NCI-H146 treated with DMSO at 0.1 percent for 48 hours (cell line): ENCODE measurements at regions not wholly inside any gene's neighbourhood (a gene's known extent, or its start where the extent isn't known, plus 50 kb on each side); places are given as distances from the start of the nearest gene placed in this dataset.

Source experiments
- DNase-seq: peaks from one replicate; lab custom pipeline; 2025; ENCODE audit not compliant: unreplicated experiment; lab: John Stamatoyannopoulos, UW

DNA sequence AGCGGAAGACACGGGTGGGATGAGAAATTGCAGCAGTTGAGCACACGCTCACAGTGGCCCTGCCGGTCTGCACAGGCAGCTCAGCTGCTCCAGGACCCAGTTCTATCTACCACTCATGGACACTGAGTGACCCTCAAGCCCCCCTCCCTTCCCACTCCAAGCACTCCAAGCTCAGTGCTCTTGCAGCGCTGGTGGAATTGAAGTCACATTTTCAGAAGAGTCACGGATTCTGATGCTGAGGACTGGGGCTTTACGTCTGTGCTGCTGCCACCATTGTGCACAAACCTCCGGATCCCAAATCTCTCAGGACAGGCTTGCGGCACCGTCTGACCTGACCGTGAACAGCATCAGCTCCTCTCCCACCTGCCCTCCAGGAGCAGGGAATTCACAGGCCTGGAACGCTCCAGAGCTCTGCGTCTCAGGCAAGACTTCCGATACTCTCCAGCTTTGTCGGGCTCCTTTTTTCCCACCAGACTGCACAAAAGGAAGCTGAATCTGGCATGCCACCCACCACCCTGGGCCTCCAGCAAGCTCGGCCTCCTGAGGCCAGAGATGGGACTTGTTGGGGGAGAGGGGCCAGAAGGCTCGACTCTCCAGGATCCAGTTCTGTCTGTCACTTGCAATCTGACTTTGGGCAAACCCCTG, 213.1 kb upstream of the RTL1 start:
- DNase-seq: no peak

DNA sequence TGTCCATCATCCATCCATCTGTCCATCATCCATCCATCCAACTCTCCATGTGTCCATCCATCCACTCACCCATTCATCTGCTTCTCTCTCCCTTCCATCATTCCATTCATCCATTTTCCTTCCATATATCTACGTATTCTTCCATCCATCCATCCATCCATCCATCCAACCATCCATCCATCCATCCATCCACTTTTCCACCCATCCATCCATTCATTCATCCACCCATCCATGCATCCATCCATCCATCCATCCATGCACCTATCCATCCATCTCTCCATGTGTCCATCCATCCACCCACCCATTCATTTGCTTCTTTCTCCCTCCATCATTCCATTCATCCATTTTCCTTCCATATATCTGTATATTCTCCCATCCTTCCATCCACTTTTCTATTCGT, 214.0 kb upstream of the RTL1 start:
- no peak for DNase-seq

DNA sequence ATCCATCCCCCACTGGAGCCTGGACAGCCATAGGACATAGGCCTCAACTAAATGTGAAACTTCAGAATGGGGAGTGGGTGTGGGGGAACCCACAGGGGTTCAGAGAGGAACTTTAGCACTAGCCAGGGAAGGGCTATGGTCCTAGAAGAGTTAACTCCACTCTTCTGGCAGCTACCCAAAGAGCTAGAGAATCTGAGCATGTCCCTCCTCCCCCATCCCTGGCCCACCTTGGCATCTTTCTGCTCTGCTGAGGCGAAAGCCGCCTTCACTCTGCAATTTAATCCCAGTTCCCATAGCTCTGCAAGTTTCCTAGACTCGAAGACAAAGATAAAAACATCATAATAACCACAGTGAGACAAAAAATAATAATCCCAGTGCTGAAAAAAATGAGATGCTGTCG, 214.7 kb upstream of the RTL1 start:
- no peak for DNase-seq

DNA sequence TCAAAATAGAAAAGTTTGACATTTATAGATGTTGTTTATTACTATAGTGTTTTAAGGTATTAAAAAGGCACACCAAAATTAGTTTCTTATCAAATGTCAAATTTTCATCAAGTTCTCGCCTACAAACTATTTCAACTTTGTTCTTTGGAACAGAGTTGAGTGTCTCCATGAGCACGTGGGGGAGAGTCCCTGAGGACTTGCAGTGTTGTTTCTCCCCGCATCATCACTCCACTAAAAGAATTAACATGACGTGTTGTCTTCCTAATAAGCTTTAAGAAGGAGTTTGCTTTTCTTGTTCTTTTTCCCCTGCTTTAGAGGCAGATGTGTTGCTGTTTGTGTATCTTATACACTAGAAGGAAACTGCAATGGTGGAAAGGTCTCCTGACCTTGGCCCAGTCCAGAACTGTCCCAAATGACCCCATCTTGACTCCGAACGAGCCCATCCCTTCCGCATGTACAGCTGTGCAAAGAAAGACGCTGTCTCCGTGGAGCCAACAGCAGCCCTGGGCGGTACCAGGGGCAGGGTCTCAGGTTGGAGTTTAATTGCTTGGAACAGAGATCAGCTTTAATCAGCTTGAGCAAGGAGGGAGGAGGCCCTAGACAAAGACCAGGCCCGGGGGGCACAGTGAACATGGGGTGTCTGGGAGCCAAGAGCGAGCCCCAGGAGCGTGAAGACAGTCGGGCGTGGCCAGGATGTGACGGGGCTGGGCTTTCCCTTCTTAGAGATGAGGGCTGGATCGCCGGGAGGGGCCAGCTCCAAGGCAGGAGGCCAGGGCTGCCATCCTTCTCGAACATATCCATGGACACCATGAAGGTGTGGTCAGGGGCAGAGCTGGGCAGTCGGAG, 215.4 kb upstream of the RTL1 start:
- DNase-seq: peak; percentile 49

DNA sequence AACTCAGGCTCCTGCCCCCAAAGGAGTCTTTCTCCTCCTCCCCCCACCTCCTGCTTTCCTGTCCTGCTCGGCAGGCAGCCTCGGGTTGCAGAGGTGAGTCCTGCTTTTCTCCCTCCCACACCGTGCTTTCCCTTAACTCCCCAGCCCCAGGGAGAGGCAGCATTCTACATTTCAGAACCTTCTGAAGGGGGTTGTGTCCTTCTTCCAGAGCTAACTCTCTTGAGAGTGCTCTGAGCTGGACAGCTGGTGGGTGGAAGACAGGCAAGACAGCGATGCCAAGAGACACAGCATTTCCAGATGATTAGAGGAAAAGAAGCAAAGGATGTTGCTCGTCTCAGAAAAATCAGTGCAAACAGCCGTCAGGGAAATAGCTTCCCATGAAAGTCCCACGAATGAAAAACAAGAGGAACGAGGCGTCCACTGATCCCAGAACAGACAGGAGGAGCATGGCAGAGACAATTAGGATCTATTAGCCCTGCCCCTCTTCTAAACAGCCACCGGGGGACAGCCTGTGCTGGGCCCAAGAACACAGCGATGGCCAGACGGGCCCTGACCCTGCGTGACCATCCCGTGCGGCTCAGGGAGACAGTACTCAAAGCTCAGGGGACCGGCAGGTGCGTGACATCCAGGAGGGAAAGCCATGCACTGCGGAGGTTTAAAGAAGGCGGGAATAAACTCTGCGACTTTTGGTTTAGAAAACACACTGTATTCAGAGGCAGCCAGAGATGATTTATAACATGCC, 216.5 kb upstream of the RTL1 start:
- DNase-seq: no peak

DNA sequence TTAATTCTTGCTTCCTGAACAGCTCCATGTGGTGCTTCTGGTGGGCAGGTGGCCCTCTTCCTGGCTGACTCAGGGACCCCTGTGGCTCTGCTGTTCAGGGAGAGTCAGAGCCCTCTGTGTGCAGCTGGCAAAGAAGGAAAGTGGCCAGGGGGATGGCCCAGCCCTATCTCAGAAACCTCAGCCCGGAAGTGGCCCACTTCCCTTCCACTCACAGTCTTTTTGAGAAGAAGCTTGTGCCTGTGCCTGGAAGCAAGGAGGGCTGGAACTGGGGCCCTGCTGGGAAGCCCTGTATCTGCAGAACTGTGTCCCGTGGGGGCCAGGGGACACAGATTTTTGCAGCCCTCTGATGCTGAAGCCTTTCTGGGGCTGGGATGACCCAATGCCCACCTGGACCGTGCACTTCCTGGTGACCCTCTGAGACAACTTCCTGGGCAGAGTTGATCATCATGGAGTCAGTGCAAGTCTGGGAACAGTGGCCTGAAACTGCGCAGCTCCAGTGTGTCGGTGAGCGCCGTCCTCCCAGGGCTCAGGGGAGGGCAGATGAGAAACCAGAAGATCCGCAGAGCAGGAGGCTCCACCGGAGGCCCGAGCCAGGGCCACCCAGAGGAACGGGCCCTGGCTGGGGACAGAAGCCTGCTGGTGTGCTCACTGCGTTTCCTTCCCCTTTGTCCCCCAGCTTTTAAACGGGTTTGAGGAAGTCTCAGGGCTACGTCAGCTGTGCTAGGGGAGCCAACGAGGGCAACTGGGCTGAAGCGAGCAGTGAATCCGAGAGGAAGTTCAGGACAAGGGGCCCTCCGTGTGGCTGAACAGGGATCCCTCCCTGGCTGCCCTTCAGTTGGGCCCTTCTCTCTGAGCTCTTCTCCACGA, 217.4 kb upstream of the RTL1 start:
- DNase-seq: peak; percentile 51

DNA sequence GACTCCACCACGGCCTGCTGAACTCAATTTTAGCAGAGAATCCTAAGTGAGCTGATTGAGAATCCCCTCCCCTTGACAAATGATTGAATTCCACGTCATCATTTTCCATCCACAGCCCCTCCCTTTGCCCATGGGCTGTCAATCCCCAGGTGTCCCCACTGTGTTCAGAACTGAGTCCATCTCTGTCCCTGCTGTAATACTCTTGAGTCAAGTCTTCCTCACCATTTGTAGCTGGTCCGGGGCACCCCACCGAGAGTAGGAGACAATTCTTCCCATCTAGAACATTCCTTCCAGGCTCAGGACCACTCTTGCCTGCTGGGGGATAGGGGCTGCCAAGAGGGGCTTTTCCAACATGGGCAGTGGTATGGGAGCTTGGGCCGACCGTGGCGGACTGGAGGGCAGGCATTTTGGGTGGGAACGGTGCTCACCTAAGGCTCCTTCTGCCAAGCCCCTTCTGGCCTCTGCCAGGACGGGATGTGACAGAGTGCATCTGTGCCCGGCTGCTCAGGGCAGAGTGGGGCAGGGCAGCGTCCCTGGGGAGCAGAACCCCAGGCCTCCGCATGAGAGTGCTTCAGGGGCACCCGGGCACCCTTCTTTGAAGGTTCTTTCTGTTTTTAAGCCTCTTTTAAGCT, 218.1 kb upstream of the RTL1 start:
- no peak for DNase-seq

DNA sequence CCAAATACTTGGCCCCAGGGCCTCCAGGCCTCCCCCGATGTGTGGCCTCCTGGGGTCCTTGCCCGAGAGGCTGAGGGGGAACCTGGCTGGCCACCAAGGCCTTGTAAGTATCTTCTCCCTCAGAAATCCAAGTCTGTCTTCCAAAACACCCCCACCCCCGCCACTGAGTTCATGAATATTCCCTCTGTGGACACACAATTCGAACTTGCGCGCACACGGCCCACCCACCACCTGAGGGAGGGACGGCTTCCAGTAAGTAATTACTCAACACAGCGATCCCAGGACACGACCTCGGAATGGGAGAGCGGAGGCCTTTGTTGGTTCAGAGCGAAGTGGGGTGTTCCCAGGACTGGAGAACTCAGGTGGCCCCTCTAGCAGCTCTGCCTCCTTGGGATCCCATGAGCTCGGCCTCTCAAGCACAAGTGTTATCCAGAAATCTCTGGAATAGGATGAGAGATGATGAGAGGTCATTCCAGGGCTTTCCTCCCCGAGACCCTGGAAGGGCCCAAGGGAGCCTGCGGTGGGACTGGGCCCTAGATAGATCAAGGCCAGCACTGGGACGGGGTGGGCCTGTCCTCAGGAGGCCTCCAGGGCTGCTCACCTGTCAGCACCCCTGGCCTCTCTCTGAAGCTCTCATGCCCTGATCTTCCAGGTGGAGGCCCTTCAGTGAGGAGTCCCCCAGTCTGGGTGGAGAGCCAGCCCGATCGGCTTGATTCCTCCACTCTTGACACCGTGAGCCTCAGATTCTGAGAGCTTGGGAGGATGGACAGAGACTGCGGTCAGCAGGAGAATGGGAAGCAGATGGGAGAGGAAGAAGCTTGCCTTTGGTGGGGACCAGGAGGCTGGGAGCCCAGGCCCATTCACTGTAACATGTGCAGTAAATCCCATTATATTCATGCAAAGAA, 219.0 kb upstream of the RTL1 start:
- DNase-seq: no peak

DNA sequence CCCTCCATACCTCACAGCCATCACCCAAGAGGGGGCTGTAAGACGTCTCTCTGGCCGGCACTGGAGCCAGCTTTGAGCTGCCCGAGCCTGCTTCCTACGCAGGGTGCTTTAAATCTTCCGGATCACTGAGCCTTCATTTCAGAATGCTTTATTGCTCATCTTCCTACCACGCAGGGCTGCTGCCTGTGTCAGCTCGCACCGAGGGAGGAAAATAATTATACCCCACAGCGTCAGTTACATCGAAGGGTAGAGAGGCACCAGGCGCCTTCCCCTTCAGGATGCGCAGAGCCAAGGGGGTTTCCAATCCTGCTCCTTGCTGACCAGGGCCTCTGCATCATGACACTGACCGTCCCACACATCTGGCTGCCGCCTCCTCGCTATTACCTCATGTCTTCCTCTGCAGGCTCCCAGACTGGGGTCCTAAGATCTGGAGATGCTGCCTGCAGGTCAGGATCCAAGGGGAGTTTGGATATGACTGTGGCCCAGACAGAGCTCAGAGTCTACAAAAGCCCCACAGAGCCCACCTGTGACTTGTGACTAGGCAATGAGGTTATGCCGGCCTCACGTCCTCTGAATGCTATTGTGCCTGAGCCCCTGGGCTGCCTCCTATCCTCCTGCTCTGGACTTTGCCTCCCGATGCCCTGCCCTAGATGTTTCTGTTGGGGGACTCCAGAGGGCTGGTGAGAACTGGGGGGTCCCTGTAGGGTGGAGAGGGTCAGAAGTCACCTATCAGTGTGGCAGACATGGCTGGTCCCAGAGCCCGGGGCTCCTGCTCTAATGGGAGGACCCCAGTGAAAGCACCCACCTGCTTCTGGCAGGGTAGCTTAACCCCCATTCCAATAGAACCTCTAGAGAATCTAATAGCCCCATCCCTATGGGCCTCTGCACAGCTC, 220.3 kb upstream of the RTL1 start:
- no peak for DNase-seq

DNA sequence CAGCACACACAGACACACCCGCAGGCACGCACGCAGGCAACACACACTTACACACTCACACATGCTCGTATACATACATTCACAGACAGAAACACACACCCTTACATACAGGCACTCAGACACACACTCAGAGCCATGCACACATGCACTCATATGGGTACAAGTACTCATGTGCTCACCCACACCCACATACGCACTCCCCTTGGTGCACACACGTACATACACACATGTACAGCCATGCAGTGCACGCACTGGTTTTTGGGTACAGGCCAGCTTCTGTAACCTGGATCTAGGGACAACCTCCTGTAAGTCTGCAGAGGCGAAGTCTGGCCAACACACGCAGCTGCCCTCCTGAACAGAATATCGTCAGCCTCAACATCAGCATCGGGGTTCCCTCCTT, 221.3 kb upstream of the RTL1 start:
- DNase-seq: no peak

DNA sequence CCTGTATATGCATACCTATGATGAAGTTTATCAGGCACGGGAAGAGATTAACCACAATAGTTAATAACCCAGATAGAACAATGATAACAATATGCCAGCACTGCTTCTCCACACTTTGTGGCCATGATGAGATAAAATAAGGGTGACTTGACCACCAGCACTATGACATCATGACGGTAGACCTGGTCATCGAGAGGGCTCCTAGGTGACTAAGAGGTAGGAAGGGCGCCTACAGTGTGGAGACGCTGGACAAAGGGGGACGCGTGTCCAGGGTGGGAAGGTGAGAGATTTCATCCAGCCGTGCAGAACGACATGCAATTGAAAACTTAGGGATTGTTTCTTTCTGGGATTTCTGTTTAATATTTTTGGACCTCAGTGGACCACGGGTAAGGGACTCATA, 221.8 kb upstream of the RTL1 start:
- DNase-seq: no peak

DNA sequence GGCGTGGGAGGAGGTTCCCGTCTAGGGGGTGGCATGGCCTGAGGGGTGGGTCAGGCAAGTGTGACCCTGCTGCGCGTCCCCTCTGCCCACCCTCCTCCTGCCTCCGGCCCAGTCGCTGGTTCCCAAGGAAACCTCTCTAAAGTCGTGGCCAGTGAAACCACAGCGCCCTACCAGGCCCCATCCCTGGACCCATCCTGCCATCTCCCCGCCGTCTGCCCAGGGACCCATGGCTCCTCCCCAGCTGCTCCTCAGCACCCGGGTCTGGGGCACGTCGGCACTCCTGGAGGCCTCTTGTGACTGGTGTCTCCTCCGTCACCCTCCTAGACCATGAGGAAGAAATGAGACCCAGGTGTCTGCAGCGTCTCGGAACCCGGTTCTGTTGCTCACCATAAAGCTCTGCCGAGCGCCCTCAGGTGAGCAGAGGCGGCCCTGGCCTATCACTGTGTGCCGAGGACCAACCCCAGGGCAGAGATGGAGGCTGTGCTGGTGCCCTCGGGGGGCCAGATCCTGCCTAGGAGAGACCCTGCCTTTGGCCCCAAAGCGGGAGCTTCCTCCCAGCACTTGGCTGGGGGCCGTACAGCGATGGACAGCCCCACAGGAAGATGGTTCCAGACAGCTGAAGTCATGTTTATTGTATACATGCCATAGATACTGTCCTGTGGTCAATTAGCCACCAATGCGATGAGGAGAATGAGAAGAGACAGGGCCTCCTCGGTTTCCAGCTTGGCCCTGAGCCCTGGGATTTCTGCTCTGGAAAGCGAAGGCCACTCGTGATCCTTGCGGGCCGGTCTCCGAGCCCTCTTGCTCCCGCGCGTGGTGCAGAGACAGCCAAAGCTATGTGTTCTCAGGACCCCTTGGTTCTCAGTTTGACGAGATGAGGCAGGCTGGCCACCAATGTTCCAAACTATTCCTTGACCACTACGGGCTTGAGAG, 222.5 kb upstream of the RTL1 start:
- no peak for DNase-seq

DNA sequence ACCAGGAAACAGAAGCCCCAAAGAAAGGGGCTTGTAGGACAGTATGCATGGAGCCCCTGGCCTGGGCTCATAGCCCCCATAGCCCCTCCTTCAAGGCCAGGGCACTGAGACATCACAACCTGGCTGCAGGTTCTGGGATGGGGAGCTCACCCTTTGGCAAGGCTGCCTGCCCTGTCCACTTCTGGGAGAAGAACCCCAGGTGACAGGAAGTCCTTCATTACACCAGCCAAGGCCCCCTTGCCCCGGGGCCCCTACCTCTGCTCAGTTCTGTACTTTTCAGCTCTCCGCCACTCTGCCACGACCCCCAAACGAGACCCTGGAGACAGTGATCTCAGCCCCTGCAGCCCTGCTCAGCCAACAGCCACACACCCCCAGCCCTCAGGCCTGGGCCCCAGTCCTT, 223.2 kb upstream of the RTL1 start:
- DNase-seq: no peak

DNA sequence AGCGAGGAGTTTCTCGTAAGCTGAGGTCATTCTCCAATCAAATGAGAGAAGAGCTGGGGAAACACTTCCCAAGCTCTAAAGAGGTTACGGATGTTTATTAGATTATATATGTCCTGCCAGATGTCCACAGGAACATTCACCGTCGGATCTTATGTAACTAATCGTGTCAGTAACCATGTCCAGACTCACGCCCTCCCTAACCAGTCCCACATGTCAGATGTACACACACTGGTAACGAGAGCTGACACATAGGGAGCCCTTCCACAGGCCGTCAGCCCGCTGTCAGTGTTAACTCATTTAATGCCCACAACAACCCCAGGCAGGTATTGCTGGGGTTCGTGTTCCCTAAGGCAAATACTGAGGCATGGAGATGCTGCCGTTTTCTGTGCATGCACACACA, 223.7 kb upstream of the RTL1 start:
- DNase-seq: no peak

DNA sequence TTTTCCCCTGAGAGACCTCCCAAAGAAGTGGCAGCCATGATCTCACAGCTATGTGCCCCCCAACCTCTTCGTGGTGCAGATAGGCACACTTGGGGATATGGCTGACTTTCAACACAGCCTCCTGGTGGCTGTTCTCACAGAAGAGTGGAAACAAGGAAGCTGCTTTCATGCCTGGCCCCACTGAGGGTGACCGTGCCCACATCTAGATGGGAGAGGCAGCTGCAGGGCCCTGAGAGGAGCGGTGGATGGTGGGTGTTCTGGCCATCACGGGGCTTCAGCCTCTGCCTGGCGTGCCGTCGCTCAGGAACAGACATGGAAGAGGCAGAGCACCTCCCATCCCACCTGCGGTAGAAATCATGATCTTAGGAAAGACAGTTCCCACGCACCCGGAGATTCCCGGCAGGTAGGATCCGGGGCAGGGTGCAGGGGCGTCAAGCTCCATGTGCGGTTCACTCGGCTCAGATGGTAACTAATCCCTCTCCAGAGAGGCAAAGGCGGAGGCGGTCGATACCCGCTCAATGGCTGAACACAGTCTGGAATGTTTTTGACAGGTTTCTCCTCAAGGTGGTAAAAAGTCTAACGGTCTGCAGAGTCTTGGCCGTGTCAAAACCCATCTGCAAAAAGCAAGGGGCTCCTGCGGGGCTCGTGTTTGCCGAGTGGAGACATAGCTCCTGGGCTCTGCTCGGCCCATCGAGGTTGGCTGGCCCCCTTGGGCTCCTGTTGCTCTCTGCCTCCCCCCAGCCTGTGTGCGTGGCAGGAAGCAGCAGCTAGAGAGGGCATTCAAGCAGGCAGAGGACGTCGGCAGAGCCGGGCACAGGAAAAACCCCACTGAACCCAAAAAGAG, 225.2 kb upstream of the RTL1 start:
- no peak for DNase-seq

DNA sequence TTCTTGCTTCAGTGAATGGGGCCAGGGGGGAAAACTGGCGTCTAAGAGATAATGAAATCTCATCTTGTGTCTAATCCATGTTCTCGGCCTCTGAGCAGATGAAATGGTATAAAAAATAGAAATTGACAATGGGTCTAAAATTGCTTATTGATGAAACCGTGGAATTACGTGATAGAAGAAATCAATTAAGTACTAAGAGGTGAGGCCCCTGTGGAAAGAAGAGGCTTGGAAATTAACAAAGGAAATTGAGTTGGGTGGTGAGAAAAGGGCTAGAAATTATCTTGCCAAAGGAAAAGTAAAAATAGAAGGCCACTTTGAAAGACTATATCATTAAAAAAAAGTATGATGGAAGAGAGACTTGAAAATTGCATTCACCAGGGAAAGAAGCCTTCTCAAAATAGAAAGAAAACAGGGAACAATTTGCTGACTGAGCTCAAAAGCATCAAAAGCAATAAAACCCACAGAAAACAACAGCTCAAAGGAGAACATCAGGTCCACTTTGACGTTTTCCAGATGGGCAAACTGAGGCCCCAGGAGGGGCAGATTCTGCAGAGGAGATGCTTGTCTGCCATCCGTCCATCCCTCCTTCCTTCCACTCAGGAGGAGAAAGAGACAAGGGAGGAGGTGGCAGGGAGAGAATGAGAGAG, 226.1 kb upstream of the RTL1 start:
- no peak for DNase-seq
